Kidney tubule cell (primary cell): ENCODE measurements at regions not wholly inside any gene's neighbourhood (a gene's known extent, or its start where the extent isn't known, plus 50 kb on each side); places are given as distances from the start of the nearest gene placed in this dataset.

ENCODE experiments used
- DNase-seq: peaks from one replicate; pipeline ENCODE4 v3.0.0-alpha.2; 2018; ENCODE audit warnings: low spot score

- peak; percentile 58 for DNase-seq
These were observed 214.6 kb upstream of the CNR1 start for GRCh38 chr6:88380618-88381288.

- DNase-seq, result peak; percentile 79
These were observed 213.9 kb upstream of the CNR1 start for GRCh38 chr6:88380083-88380482.

GRCh38 chr6:88378639-88379038 is 212.5 kb upstream of the CNR1 start:
- no peak for DNase-seq

- DNase-seq, result no peak
These were observed 211.9 kb upstream of the CNR1 start for GRCh38 chr6:88377976-88378568.

- DNase-seq, result peak; percentile 67
These were observed 210.7 kb upstream of the CNR1 start for GRCh38 chr6:88376768-88377387.

DNA sequence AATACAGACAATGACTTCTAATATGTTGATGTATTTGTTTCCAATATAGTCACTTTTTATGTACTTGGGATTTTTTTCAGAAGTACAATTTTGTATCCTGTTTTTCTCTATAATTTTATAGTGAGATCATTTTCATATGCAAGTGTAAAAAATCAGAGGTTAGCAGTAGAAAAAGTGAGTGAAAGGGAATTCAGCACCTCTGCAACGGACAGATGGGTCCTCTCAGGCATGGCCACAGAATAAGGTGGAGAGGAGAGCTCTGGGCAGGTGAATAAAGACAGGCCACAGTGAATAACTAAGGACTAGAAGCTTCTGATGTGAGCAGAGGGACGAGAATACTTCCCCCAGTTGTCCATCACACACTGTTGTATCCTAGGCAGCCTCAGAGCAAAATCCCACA is 210.1 kb upstream of the CNR1 start:
- DNase-seq, result no peak

DNA sequence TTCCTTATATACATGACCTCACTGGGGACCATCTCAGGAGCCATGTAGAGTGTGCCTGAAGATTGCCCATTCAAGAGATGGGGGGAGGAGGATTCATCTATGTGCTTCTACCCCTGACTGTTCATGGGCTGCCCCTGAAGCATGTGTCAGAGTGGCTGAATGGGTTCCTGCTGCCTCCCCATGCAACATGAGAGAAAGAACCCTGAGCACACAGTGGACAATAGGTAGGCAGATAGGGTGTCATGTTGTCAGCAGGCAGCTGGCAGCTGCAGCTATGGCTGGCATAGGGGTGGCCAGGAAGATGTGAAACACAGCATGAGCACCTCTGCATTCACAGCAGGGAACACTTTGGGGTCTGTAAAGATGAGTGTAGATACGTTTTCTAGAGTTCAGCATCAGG is 208.4 kb upstream of the CNR1 start:
- no peak for DNase-seq

GRCh38 chr6:88371480-88371879 is 205.3 kb upstream of the CNR1 start:
- no peak for DNase-seq

- no peak for DNase-seq
These were observed 204.1 kb upstream of the CNR1 start for GRCh38 chr6:88370127-88370710.

- no peak for DNase-seq
These were observed 203.1 kb upstream of the CNR1 start for GRCh38 chr6:88369262-88369661.

DNA sequence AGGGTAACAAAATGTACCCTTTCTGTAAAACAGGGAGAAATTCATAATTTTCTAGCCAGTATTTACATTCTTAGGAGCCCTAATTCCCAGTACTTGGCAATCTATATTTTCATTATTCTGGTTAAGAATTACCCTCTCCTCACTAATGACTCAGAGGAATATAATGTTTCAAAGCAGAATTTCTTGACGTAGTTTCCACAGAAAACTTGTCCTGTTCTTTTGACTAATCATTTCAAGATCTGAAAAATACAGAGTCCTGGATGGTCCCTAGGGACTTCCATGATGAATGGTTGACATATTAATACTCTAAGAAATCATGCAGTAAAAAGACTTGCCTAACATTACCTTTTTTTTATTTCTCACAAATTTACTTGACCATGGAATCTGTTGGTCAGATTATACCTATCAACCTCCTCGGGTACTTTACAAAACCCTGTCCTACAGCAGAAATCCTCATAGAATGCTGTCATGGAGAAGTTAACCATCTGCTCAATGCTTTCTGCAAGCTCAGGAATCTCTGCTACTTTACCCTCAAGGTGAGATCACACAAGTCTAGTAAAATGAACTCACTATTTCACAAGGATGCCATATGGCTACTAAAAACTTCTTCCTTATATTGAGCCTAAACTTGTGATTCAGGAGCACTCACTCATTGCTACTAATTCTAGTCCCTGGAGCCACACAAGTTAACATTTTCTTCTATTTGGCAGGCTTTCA is 202.1 kb upstream of the CNR1 start:
- DNase-seq, result peak; percentile 77

DNA sequence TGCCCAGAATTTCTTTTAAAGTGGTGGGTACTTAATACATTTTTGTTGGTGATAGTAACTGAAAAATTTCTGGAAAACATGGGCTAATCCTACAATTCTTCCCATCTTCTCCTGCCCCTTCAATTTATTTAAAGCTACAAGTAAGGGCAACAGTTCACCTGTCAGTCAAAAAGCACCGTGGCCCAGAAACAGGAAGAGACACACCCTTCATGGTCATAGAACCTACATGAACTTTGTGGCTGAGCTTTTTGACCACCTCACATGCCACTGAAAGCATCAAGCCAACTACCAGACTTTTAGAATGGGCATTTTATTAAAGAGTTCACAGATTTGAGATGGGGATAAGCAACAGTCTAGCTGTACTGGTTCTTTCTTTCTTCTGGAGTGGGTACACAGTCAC is 201.1 kb upstream of the CNR1 start:
- no peak for DNase-seq

- no peak for DNase-seq
These were observed 200.5 kb upstream of the CNR1 start for GRCh38 chr6:88366672-88367071.

DNA sequence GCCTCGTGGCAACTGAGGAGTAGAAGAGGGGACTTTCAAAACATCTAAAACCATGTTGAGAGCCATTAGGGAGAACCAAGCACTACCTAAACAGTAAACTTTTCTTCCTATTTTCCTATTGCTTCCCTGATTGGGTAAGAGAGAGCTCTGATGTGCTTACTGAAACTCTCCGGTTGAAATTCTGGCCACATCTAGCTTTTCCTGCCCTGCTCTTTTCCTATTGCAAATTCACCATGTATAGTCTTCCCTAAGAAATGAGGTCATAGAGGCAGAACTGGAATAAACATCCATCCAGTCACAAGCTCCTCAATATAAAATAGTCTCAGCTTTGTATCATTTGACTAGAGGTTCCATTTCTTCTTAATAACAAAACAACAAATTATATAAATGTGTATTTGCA is 199.5 kb upstream of the CNR1 start:
- DNase-seq, result no peak

- no peak for DNase-seq
These were observed 199.1 kb upstream of the CNR1 start for GRCh38 chr6:88365230-88365629.

DNA sequence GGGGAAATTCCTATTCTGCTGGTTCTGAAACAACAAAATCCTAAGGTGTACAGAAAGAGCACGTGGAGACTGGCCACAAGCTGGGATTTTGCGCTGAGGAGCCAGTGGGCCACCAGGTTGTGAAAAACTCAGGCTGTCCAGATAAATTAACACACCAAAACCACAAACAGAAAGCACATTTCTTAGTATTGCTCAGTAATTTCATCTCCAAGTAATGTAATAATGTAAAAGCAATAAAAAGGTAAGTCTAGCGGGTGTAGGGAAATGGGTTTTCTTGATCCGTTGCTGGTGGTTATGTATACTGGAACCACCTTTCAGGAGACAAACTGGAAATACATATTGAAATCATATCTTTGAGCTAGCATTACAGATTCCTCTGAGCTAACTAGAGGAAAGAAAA is 195.6 kb upstream of the CNR1 start:
- no peak for DNase-seq

DNA sequence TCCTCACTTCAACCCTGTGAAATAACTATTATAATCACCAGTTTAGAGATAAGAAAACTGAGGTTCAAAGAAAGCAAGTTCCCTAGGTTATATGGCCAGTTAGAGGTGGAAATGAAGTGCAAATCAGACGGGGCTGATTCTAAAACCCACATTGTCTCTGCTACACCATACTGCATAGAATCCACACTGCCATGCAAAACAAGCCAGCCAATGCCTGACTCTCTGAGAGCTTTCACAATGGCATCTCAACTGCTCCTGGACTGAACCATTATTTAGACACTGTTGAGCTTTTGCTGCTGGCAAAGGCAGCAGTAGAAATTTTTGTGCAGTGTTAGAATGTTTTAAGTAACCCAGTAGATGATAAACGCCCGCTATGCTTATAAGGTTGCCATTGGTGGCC is 195.2 kb upstream of the CNR1 start:
- DNase-seq, result no peak

DNA sequence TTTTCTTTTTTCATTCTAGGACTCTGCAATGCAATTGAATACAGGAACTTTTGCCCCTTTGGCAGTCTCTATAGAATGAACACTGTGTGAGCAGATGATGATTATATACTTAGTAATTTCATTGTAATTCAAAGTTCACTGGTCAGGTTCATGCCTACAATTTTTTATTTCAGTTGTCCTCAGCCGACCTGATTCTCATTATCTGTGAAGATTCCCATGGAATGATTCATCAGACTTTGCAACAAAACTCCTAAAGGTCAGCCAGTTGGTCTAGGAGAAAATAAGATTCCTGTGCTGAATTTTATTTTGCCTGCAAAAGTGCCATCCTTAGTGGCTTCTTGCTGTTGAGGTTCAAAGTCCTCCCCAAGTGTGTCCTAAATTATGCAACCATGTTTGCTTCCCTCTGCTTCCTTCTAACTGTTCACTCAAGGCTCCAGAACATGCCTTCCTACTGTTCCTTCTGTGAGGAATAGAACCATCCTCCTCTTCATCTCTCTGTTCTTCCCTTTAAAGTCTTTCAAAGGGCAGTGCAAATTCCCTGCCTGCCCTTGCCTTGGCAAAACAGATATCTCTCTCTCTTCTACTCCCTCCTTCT is 194.2 kb upstream of the CNR1 start:
- DNase-seq, result peak; percentile 79

DNA sequence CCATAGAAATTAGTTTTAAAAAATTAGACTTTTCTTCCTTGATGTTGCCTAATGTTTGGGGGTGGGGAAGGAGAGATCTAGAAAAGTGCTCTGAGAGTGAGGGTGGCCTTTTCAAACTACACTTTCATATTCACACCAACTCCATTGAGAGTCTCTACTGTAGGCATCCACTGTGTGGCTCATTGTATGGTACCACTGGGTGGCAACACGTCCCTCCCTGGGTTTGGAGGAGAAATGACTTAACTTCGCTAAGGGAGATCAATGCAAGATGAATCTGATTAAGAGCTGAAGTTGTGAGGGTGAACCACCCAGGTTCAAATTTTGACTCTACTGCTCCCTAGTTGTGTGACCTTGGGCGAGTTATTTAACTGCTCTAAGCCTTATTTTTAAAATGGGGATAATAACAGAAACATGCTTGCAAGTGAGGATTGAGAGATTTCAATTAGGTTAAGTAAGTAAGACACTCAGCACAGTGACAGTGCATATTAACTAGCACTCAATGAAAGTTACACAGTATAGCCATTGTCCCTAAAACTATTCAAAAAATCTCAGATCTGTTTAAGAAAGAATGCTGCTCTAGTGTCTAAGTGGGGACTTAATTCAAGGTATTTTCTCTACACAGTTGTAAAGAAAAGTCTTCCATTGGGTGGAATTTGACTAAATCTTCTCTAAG is 193.5 kb upstream of the CNR1 start:
- DNase-seq, result no peak

GRCh38 chr6:88358846-88359245 is 192.7 kb upstream of the CNR1 start:
- DNase-seq, result peak; percentile 47

DNA sequence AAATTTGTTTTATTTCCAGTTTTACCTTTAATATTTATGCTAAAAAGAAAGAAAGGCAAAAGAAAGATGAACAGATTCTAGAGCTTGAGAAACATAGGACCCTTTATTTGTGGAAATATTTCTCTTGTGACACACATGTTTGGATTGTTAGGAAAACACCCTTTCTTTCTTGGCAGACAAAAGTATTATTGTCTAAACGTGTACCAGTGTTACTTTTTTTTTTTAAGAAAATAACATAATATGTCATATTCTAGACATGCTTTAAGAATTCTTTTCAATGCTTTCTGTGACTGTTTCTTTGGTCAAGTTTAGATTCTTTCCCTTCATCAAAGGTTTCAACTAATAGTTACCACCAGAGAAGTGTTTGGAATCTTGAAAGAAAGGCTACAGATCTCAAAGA is 183.4 kb upstream of the CNR1 start:
- DNase-seq, result peak; percentile 14

- no peak for DNase-seq
These were observed 176.2 kb upstream of the CNR1 start for GRCh38 chr6:88342336-88342735.
